Astrocyte (in vitro differentiated cells and primary cell): ENCODE measurements at regions not wholly inside any gene's neighbourhood (a gene's known extent, or its start where the extent isn't known, plus 50 kb on each side); places are given as distances from the start of the nearest gene placed in this dataset.

ENCODE experiments used
- CTCF ChIP-seq: IDR thresholded peaks from 2 replicates; pipeline ENCODE4 v1.5.1; 2011; ENCODE audit warnings: low read depth, mild to moderate bottlenecking, inconsistent platforms, low read length, moderate library complexity; ENCODE audit not compliant: insufficient read depth
- EZH2 ChIP-seq: IDR thresholded peaks from 2 replicates; pipeline ENCODE4 v1.6.1; 2012; ENCODE audit warnings: mild to moderate bottlenecking, low read length, inconsistent platforms; ENCODE audit not compliant: insufficient read depth

GRCh38 chr7:41287559-41288335, 415.1 kb downstream of the INHBA start:
- TF ChIP-seq CTCF: no peak
- TF ChIP-seq EZH2: no peak
